ENCODE measurements at regions not wholly inside any gene's neighbourhood (a gene's known extent, or its start where the extent isn't known, plus 50 kb on each side); places are given as distances from the start of the nearest gene placed in this dataset.

DNA sequence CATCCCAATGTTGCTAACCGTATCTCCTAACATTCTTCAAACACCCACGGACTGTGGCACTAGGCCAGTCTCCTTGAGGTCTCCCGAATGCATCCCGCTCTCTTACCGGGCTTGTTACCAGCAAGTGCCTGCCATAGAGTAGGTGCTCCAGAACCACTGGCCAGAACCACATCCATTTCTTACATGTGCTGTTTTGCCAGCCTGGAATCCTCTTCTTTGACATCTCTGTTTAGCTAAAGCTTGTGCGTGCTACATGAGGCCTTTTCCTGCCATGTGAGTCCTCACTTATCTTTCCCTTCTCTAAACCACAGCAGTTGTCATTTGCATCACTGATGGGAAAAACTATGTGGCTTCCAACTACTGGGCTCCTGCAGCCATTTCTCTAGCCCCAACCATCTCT, 397.4 kb downstream of the PCNX1 start:
- no peak for DNase-seq
- H3K4me3 ChIP-seq (ENCODE audit: low read length) = no peak overlapping the region
- H3K4me1 ChIP-seq (ENCODE audit: insufficient read depth, low read length) = no peaks in the 10 kb centered on the region
- no peaks in the 10 kb centered on the region for H3K36me3 ChIP-seq (ENCODE audit: insufficient read depth, low read length)
- no peak overlapping the region for H3K27ac ChIP-seq (ENCODE audit: low read depth in 1 of 2, low read length in 2 of 2)
- Mint-ChIP-seq H3K36me3 (ENCODE audit: low read depth) (peaks cover 4% of the 10 kb centered on the region), H3K4me3 (no peak overlapping the region), H3K27ac (no peak overlapping the region), H3K9me3 (peaks cover 6% of the 10 kb centered on the region), H3K4me1 (ENCODE audit: low read depth) (no peaks in the 10 kb centered on the region), H3K27me3 (peaks cover 19% of the 10 kb centered on the region)
- H3K9me3 ChIP-seq (ENCODE audit: control insufficient read depth in 1 of 2, insufficient read depth in 1 of 2, low read length in 2 of 2) = peaks cover 4 to 10% of the 10 kb centered on the region in 2 experiments
- TF ChIP-seq CTCF (IDR thresholded peaks at IDR 0.05) = no peak
- peaks cover 0 to 1% of the 10 kb centered on the region in 2 experiments for H3K27me3 ChIP-seq (ENCODE audit: control insufficient read depth in 1 of 2, insufficient read depth in 2 of 2, low read length in 2 of 2)
- no peak for ATAC-seq (ENCODE audit: poor library complexity)
- POLR2A ChIA-PET = no interaction called here
- CTCF ChIA-PET = no interaction called here
- intact Hi-C loops (cut with DNase I, micrococcal nuclease) = no loop called here

GRCh38 chr14:71308671-71309070, 401.4 kb downstream of the PCNX1 start:
- Histone ChIP-seq H3K27me3 (ENCODE audit: control insufficient read depth in 1 of 2, insufficient read depth in 2 of 2, low read length in 2 of 2) (peaks cover 0 to 14% of the 10 kb centered on the region in 2 experiments), H3K27ac (ENCODE audit: low read depth in 1 of 2, low read length in 2 of 2) (no peak overlapping the region), H3K9me3 (ENCODE audit: control insufficient read depth in 1 of 2, insufficient read depth in 1 of 2, low read length in 2 of 2) (peaks cover 4 to 10% of the 10 kb centered on the region in 2 experiments), H3K4me1 (ENCODE audit: insufficient read depth, low read length) (no peaks in the 10 kb centered on the region), H3K36me3 (ENCODE audit: insufficient read depth, low read length) (no peaks in the 10 kb centered on the region), H3K4me3 (ENCODE audit: low read length) (no peak overlapping the region)
- ChIA-PET POLR2A (no interaction called here), CTCF (interaction anchor here (1.4 kb wide), 1 partner anchor 95 kb away, joined by 3 read pairs; no protein-coding TSS in a partner anchor)
- ATAC-seq (ENCODE audit: poor library complexity) = no peak
- peaks cover 4% of the 10 kb centered on the region for H3K36me3 Mint-ChIP-seq (ENCODE audit: low read depth)
- H3K9me3 Mint-ChIP-seq = peaks cover 6% of the 10 kb centered on the region
- no peak for TF ChIP-seq CTCF (IDR thresholded peaks at IDR 0.05)
- peaks cover 30% of the 10 kb centered on the region for H3K27me3 Mint-ChIP-seq
- intact Hi-C loops (cut with DNase I, micrococcal nuclease) = no loop called here
- no peaks in the 10 kb centered on the region for H3K4me1 Mint-ChIP-seq (ENCODE audit: low read depth)
- H3K4me3 Mint-ChIP-seq = no peak overlapping the region
- H3K27ac Mint-ChIP-seq = no peak overlapping the region
- DNase-seq = no peak

DNA sequence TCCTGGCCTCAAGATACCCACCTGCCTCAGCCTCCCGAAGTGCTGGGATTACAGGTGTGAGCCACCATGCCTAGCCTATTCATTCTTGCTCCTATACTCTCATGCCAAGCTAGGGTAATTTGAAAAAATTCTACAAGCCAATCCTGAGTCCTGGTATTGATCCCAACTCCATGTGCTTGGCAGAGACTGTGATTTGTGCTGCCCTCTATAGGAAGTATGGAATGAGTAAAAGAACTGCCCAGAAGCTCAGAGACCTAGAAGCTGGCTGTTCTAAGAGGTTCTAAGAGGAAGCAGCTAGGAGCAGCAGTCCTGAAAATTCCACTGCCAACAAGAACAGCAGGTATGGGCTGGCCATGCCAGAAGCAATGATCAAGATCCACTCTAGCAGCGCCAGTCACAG, 402.5 kb downstream of the PCNX1 start:
- Histone ChIP-seq H3K4me3 (ENCODE audit: low read length) (no peak overlapping the region), H3K27ac (ENCODE audit: low read depth in 1 of 2, low read length in 2 of 2) (no peak overlapping the region), H3K9me3 (ENCODE audit: control insufficient read depth in 1 of 2, insufficient read depth in 1 of 2, low read length in 2 of 2) (peaks cover under 1 to 8% of the 10 kb centered on the region in 2 experiments), H3K4me1 (ENCODE audit: insufficient read depth, low read length) (no peaks in the 10 kb centered on the region), H3K36me3 (ENCODE audit: insufficient read depth, low read length) (no peaks in the 10 kb centered on the region), H3K27me3 (ENCODE audit: control insufficient read depth in 1 of 2, insufficient read depth in 2 of 2, low read length in 2 of 2) (peaks cover 0 to 14% of the 10 kb centered on the region in 2 experiments)
- DNase-seq (no peak), ATAC-seq (ENCODE audit: poor library complexity) (no peak)
- POLR2A ChIA-PET = no interaction called here
- no peak for TF ChIP-seq CTCF (IDR thresholded peaks at IDR 0.05)
- no peaks in the 10 kb centered on the region for H3K4me1 Mint-ChIP-seq (ENCODE audit: low read depth)
- peaks cover 6% of the 10 kb centered on the region for H3K9me3 Mint-ChIP-seq
- H3K27ac Mint-ChIP-seq = no peak overlapping the region
- CTCF ChIA-PET = interaction anchor here (1.4 kb wide), 1 partner anchor 94 kb away, joined by 3 read pairs; no protein-coding TSS in a partner anchor
- no peak overlapping the region for H3K4me3 Mint-ChIP-seq
- peaks cover 30% of the 10 kb centered on the region for H3K27me3 Mint-ChIP-seq
- intact Hi-C loops (cut with DNase I, micrococcal nuclease) = loop anchor here in 1 of 2 experiments (10.0 kb wide), 1 partner anchor 1715 kb away; the partner anchor contains the start of gene ZFYVE1
- H3K36me3 Mint-ChIP-seq (ENCODE audit: low read depth) = peaks cover 4% of the 10 kb centered on the region
